ENCODE measurements at regions not wholly inside any gene's neighbourhood (a gene's known extent, or its start where the extent isn't known, plus 50 kb on each side); places are given as distances from the start of the nearest gene placed in this dataset.

DNA sequence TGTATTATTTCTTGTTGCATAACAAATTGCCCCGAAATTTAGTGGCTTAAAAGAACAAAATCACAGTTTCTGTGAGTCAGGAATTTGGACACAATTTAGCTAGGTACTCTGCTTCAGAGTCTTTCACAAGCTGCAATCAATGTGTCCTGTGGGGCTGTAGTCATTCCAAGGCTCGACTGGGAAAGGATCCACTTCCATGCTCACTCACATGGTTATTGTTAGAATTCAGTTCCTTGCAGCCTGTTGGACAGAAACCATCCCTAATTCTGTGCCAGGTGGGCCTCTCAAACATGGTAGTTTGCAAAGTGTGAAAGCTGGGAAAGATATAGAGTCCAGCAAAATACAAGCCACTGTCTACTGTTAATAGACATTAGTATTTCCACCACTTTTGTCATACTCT is 59.7 kb upstream of the ARID2 start:
- H3K4me3 ChIP-seq, result no peak overlapping the region
- H3K36me3 ChIP-seq, result no peaks in the 10 kb centered on the region
- no peaks in the 10 kb centered on the region for H3K27me3 ChIP-seq
- peaks cover 3% of the 10 kb centered on the region for H3K4me1 ChIP-seq
- WGBS, result 59% methylated on average over 2 of the region's 2 CpGs
- no peak overlapping the region for H3K27ac ChIP-seq
- no peaks in the 10 kb centered on the region for H3K9me3 ChIP-seq
- no peak for DNase-seq (ENCODE audit: low spot score in 2 of 2)
- TF ChIP-seq POLR2A (IDR thresholded peaks at IDR 0.05), result no peak
- TF ChIP-seq POLR2AphosphoS5 (IDR thresholded peaks at IDR 0.05), result no peak
- TF ChIP-seq EP300 (IDR thresholded peaks at IDR 0.05), result no peak
- TF ChIP-seq, protein P1, sequence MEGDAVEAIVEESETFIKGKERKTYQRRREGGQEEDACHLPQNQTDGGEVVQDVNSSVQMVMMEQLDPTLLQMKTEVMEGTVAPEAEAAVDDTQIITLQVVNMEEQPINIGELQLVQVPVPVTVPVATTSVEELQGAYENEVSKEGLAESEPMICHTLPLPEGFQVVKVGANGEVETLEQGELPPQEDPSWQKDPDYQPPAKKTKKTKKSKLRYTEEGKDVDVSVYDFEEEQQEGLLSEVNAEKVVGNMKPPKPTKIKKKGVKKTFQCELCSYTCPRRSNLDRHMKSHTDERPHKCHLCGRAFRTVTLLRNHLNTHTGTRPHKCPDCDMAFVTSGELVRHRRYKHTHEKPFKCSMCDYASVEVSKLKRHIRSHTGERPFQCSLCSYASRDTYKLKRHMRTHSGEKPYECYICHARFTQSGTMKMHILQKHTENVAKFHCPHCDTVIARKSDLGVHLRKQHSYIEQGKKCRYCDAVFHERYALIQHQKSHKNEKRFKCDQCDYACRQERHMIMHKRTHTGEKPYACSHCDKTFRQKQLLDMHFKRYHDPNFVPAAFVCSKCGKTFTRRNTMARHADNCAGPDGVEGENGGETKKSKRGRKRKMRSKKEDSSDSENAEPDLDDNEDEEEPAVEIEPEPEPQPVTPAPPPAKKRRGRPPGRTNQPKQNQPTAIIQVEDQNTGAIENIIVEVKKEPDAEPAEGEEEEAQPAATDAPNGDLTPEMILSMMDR (IDR thresholded peaks at IDR 0.05), result no peak

DNA sequence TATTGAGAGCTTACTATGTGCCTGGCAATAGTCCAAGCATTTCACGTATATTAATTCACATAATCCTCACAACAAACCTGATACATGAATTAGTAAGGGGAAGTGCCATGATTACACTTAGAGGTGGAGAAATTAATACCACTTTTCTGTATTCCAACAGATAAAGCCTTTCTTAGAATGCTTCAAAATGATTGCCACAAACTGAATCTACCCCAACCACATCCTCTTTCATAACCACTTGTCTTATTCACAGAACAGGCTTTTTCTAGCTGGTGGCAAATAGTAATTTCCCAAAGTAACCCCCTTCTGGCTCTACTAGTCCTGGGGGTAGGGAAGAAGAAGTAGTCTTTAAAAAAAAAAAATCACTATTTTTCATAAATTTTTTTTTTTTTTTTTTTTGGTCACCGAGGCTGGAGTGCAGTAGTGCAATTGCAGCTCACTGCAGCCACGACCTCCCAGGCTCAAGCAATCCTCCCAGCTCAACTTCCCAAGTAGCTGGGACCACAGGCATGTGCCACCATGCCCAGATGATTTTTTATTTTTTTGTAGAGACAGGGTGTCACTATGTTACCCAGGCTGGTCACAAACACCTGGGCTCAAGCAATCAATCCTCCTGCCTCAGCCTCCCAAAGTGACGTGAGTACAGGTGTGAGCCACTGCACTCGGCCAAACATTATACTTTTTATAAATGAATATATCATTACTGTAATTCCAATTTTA is 59.0 kb upstream of the ARID2 start:
- no peak for TF ChIP-seq EP300 (IDR thresholded peaks at IDR 0.05)
- no peak for TF ChIP-seq POLR2AphosphoS5 (IDR thresholded peaks at IDR 0.05)
- TF ChIP-seq, protein P1 (IDR thresholded peaks at IDR 0.05), result no peak
- no peak for TF ChIP-seq POLR2A (IDR thresholded peaks at IDR 0.05)
- Histone ChIP-seq H3K36me3 (no peaks in the 10 kb centered on the region), H3K4me3 (no peak overlapping the region), H3K27ac (no peak overlapping the region), H3K4me1 (peaks cover 3% of the 10 kb centered on the region), H3K9me3 (no peaks in the 10 kb centered on the region), H3K27me3 (no peaks in the 10 kb centered on the region)
- WGBS, result 67% methylated on average over 5 of the region's 5 CpGs
- no peak for DNase-seq (ENCODE audit: low spot score in 2 of 2)

DNA sequence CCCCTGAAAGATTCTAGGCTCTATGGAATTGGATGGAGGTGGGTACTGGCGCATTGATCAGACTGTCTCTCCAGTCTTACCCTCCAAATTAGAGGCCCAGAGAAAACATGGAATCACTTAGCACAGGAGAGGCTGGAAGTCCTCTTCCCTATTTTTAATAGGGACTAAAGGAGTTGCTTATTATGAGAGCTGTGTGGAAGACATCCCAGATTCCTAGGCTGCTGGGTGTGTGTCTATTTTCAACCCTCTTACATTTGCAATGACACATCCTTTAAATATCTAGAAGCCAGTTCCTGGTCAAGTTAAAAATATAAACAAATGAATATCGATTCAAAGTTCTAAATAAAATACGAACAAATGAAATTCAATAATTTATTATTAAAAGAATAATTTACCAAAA is 58.3 kb upstream of the ARID2 start:
- Histone ChIP-seq H3K27me3 (no peaks in the 10 kb centered on the region), H3K9me3 (no peaks in the 10 kb centered on the region), H3K4me3 (no peak overlapping the region), H3K27ac (no peak overlapping the region), H3K4me1 (peaks cover 3% of the 10 kb centered on the region), H3K36me3 (no peaks in the 10 kb centered on the region)
- no peak for TF ChIP-seq EP300 (IDR thresholded peaks at IDR 0.05)
- TF ChIP-seq, protein P1 (IDR thresholded peaks at IDR 0.05), result no peak
- TF ChIP-seq POLR2AphosphoS5 (IDR thresholded peaks at IDR 0.05), result no peak
- DNase-seq (ENCODE audit: low spot score in 2 of 2), result no peak
- WGBS, result 67% methylated on average over 3 of the region's 3 CpGs

DNA sequence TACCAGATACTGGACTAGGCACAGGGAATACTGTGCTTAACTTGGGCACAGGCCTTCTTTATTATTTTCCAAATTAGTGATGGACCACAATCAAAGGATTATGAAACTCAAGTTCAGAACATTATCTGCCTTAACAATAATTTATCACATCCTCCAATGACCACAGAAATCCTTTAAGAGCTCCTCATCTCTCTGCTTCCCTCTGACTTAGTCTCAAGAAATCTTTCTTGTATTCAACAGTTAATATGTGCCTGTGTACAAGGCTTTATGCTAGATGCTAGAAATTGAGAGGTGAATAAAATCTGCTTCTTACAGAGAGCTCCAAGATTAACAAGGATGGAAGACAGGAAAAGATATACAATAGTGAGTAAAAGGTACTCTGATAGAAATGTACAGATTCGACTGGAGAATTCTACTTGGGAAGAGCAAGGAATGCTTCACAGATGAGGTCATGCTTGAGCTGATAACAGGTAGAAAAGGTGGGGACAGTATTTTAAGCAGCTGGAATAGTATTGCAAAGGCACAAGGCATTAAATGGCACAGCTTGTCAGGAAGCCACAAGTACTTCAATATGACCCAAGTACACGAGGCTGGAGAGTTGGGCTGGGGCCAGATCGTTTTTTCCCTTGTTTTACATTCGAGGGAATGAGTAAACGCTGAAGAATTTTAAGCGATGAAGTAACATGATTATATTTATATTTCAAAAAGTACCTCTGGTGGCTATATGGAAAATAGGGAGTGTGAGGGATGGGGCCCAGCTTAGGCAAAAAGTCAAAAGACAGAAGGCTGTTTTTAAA is 55.1 kb upstream of the ARID2 start:
- Histone ChIP-seq H3K9me3 (no peaks in the 10 kb centered on the region), H3K27me3 (no peaks in the 10 kb centered on the region), H3K36me3 (no peaks in the 10 kb centered on the region), H3K27ac (no peak overlapping the region), H3K4me1 (peaks cover 3% of the 10 kb centered on the region), H3K4me3 (no peak overlapping the region)
- TF ChIP-seq POLR2A (IDR thresholded peaks at IDR 0.05), result no peak
- TF ChIP-seq, protein P1 (IDR thresholded peaks at IDR 0.05), result no peak
- TF ChIP-seq POLR2AphosphoS5 (IDR thresholded peaks at IDR 0.05), result no peak
- no peak for TF ChIP-seq EP300 (IDR thresholded peaks at IDR 0.05)
- 43% methylated on average over 6 of the region's 6 CpGs for WGBS
- no peak for DNase-seq (ENCODE audit: low spot score in 2 of 2)

DNA sequence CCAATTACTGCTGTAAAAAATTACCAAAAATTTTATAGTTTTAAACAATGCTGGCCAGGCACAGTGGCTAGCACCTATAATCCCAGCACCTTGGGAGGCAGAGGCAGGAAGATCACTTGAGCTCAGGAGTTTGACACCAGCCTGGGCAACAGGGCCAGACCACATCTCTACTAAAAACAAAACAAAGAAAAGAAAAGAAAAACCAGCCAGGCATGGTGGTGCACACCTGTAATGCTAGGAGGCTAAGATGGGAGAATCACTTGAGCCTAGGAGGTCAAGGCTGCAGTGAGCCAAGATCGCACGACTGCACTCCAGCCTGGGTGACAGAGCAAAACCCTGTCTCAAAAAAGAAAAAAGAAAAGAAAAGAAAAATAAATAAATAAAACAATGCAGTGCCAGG is 54.0 kb upstream of the ARID2 start:
- H3K27me3 ChIP-seq, result no peaks in the 10 kb centered on the region
- WGBS, result 100% methylated on average over 2 of the region's 2 CpGs

More for the DNA sequence above, 54.0 kb upstream of the ARID2 start:
- no peak overlapping the region for H3K27ac ChIP-seq
- DNase-seq (ENCODE audit: low spot score in 2 of 2), result no peak
- no peak for TF ChIP-seq EP300 (IDR thresholded peaks at IDR 0.05)
- TF ChIP-seq POLR2AphosphoS5 (IDR thresholded peaks at IDR 0.05), result no peak
- no peak for TF ChIP-seq POLR2A (IDR thresholded peaks at IDR 0.05)
- TF ChIP-seq, protein P1 (IDR thresholded peaks at IDR 0.05), result no peak
- peaks cover 3% of the 10 kb centered on the region for H3K4me1 ChIP-seq
- no peaks in the 10 kb centered on the region for H3K9me3 ChIP-seq
- H3K4me3 ChIP-seq, result no peak overlapping the region
- H3K36me3 ChIP-seq, result no peaks in the 10 kb centered on the region

Data from suprapubic skin (tissue), 4 donors.